Testis (tissue), 2 donors: ENCODE measurements at regions not wholly inside any gene's neighbourhood (a gene's known extent, or its start where the extent isn't known, plus 50 kb on each side); places are given as distances from the start of the nearest gene placed in this dataset.
A peak's percentile ranks its signal among the peaks of the same experiment; 100 is the strongest.

Source experiments
- DNase-seq: peaks from one replicate; pipeline ENCODE4 v3.0.0-alpha.2; 2019
- H3K27ac ChIP-seq, 2 donors: fragments of 200-600 bp; sonication (generic); one replicate each; pipeline ENCODE4 v1.5.1; 2019
- H3K27me3 ChIP-seq: fragments of 200-600 bp; sonication (generic); one replicate; pipeline ENCODE4 v1.5.1; 2019
- H3K36me3 ChIP-seq: fragments of 200-600 bp; sonication (generic); one replicate; pipeline ENCODE4 v1.5.1; 2017; ENCODE audit warnings: low read depth; ENCODE audit errors: missing control alignments
- H3K4me1 ChIP-seq: fragments of 200-600 bp; sonication (generic); one replicate; pipeline ENCODE4 v1.5.1; 2019
- H3K4me3 ChIP-seq, 2 donors: fragments of 200-600 bp; sonication (generic); one replicate each; pipeline ENCODE4 v1.5.1; 2017 to 2019
- H3K9me3 ChIP-seq: fragments of 200-600 bp; sonication (generic); one replicate; pipeline ENCODE4 v1.5.1; 2017
- CTCF ChIP-seq, 3 experiments: fragments of 450-650 bp in 2 of 3; fragments of 200-600 bp in 1 of 3; sonication (generic) in 1 of 3; IDR thresholded peaks; one replicate each; pipeline ENCODE4 v1.5.1; 2016 to 2019; ENCODE audit warnings: antibody characterized with exemption in 3 of 3, mild to moderate bottlenecking in 2 of 3, moderate library complexity in 1 of 3
- POLR2A ChIP-seq: fragments of 450-650 bp; IDR thresholded peaks from one replicate; pipeline ENCODE4 v1.6.1; 2017; ENCODE audit warnings: antibody characterized with exemption, mild to moderate bottlenecking, moderate library complexity
- WGBS, 2 donors: methylation state at CpG; one replicate each; pipeline ENCODE4 v1.1.5; 2018; 5-methylcytosine and 5-hydroxymethylcytosine counted together
- intact Hi-C: fragments of 100-400 bp; cut with DNase I; formaldehyde crosslinking; loops from one replicate; pipeline ENCODE4 v1.15.1; 2023; ENCODE audit warnings: low total_unique reads

- WGBS, 2 donors: 47 to 55% methylated on average over 10 of the region's 10 CpGs
- H3K4me1 ChIP-seq: peaks cover 7% of the 10 kb centered on the region
- intact Hi-C loops: no loop called here
Measured at GRCh38 chr9:115944166-115944948, 209.2 kb upstream of the PAPPA start.

GRCh38 chr9:115945009-115945431 lies 208.6 kb upstream of the PAPPA start:
- no peak for TF ChIP-seq CTCF (IDR thresholded peaks at IDR 0.05)
- no peak for TF ChIP-seq POLR2A
- no peak for DNase-seq
- Histone ChIP-seq H3K9me3 (no peaks in the 10 kb centered on the region), H3K27me3 (no peaks in the 10 kb centered on the region), H3K4me3 (no peak overlapping the region), H3K36me3 (no peaks in the 10 kb centered on the region), H3K4me1 (peaks cover 7% of the 10 kb centered on the region), H3K27ac (no peak overlapping the region)
- intact Hi-C loops: no loop called here

More at GRCh38 chr9:115944166-115944948, 209.2 kb upstream of the PAPPA start:
- peak; percentile 69 for DNase-seq
- H3K36me3 ChIP-seq: no peaks in the 10 kb centered on the region
- no peaks in the 10 kb centered on the region for H3K9me3 ChIP-seq
- peak overlapping the region in 1 of 2 donors; percentile 65 for H3K27ac ChIP-seq
- TF ChIP-seq CTCF (IDR thresholded peaks at IDR 0.05) (no peak), POLR2A (no peak)
- H3K4me3 ChIP-seq: no peak overlapping the region
- no peaks in the 10 kb centered on the region for H3K27me3 ChIP-seq

- Histone ChIP-seq H3K9me3 (no peaks in the 10 kb centered on the region), H3K36me3 (no peaks in the 10 kb centered on the region), H3K4me3 (no peak overlapping the region), H3K27me3 (no peaks in the 10 kb centered on the region), H3K27ac (no peak overlapping the region), H3K4me1 (peaks cover 7% of the 10 kb centered on the region)
- DNase-seq: no peak
- TF ChIP-seq CTCF (IDR thresholded peaks at IDR 0.05) (no peak), POLR2A (no peak)
- intact Hi-C loops: no loop called here
- WGBS, 2 donors: 72 to 78% methylated on average over 2 of the region's 2 CpGs
Measured at GRCh38 chr9:115946530-115946929, 207.1 kb upstream of the PAPPA start.

- Histone ChIP-seq H3K9me3 (no peaks in the 10 kb centered on the region), H3K4me3 (no peak overlapping the region), H3K36me3 (no peaks in the 10 kb centered on the region), H3K4me1 (peaks cover 3% of the 10 kb centered on the region), H3K27ac (no peak overlapping the region), H3K27me3 (no peaks in the 10 kb centered on the region)
- intact Hi-C loops: no loop called here
- DNase-seq: no peak
- WGBS, 2 donors: 62 to 69% methylated on average over 4 of the region's 4 CpGs
- TF ChIP-seq CTCF (IDR thresholded peaks at IDR 0.05) (no peak), POLR2A (no peak)
Measured at GRCh38 chr9:115951977-115952376, 201.6 kb upstream of the PAPPA start.
